DMS 273 (cell line): ENCODE measurements at regions not wholly inside any gene's neighbourhood (a gene's known extent, or its start where the extent isn't known, plus 50 kb on each side); places are given as distances from the start of the nearest gene placed in this dataset.
"Not testable (repeated sequence)": the region's sequence is repeated elsewhere in the genome, so short reads cannot be mapped to it uniquely, and the experiment has no call there.

Experiments
- DNase-seq: peaks from one replicate; lab custom pipeline; 2025; ENCODE audit not compliant: unreplicated experiment; lab: John Stamatoyannopoulos, UW

GRCh38 chr6:165765256-165765655, 102.2 kb upstream of the PDE10A start:
- not testable (repeated sequence) for DNase-seq

- DNase-seq = no peak
Observed at GRCh38 chr6:165762876-165763275, 99.8 kb upstream of the PDE10A start.

- no peak for DNase-seq
Observed at GRCh38 chr6:165762125-165762524, 99.1 kb upstream of the PDE10A start.

- no peak for DNase-seq
Observed at GRCh38 chr6:165760803-165761185, 97.8 kb upstream of the PDE10A start.

GRCh38 chr6:165760126-165760802, 97.2 kb upstream of the PDE10A start:
- DNase-seq = no peak

- DNase-seq = no peak
Observed at GRCh38 chr6:165758441-165758840, 95.4 kb upstream of the PDE10A start.

DNA sequence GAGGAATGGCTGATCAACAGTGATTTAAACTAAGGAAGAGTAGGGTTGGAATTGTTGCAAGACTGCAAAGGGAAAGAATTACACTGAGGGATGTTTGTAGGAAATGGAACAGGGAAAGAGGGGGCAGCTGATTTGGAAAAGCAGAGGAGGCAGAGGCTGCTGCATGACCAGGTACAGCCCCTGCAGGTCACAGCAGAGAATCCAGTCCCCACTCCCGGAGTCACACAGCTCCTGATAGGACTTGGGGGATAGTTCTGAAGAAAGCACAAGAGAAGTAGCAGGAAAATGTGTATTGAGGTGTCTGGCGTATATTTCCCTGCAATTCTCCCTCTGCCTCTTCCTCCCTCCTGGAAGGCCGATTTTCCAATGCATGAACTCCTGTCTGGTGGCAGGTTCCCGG, 92.5 kb upstream of the PDE10A start:
- no peak for DNase-seq

DNA sequence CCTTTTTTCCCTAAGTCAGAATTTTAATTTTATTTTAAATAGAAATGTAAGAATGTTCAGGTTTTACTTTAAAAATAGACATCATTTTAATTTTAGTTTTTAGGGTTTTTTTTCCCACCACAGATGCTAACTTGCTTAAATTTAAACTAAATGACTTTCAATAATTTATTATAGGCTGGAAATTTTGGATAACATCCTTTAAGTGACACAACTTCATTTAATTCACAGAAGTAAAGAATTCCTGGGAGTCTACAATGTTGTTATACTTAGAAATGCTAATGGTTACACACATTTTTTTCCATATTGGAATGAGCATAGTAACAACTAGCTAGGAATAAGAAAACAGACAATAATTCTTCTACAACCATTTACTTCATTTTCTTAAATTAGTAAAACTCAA, 90.5 kb upstream of the PDE10A start:
- no peak for DNase-seq

DNA sequence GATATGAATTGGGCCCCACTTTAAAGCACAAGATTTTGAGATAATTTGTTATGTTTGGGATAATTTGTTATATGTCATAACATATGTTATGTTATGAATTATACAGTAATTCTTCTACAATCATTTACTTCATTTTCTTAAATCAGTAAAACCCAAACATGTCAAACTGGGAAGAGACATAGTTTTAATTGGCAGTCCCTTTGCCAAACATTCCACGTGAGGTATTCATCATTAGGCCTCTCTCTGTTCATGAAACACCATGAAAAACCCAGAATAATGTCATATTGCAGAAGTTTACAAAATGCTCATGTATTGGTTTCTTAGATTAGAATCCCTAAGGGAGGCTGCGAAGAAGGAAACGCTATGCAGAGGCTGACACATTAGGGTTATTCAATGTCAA, 89.4 kb upstream of the PDE10A start:
- DNase-seq = no peak

- no peak for DNase-seq
Observed at GRCh38 chr6:165751486-165751885, 88.4 kb upstream of the PDE10A start.

GRCh38 chr6:165749163-165749562, 86.1 kb upstream of the PDE10A start:
- DNase-seq = no peak

- no peak for DNase-seq
Observed at GRCh38 chr6:165748390-165748789, 85.3 kb upstream of the PDE10A start.

DNA sequence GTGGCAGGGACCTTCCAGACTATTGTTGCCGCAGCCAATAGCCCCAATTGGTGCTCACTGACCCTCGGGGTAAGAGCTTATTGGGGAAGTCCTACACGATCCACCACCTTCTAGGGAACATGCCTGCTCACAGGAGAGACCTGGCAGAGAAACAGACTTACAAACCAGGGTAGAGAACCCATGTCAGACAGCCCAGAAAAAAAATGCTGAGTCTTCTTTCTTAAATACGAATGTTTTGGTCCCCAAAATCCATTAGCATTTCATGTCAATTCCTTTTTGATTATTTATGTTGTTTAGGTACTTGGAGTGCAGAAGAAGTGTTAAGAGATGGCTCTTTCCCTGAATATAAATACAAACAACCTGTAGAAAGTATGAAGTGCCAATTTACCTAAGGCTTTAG, 84.9 kb upstream of the PDE10A start:
- no peak for DNase-seq

- DNase-seq = no peak
Observed at GRCh38 chr6:165746331-165746730, 83.3 kb upstream of the PDE10A start.

DNA sequence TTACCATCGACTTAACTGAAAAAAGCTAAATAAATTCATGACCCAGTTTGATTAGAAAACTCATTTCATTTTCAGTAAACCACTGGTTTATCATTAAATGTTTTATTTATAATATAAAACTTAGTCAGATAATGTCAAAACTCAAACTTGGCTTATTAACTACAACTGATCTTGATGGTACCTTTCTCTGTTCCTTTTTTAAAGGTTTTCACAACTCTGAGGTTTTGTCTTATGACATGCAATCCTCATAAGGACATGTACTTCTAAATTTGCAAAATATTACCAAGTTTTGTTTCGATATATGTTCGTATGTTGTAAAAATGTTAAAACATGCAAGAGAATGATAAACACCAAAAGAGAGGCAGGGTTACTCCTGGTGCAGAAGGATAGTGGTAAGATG, 82.5 kb upstream of the PDE10A start:
- DNase-seq = no peak

DNA sequence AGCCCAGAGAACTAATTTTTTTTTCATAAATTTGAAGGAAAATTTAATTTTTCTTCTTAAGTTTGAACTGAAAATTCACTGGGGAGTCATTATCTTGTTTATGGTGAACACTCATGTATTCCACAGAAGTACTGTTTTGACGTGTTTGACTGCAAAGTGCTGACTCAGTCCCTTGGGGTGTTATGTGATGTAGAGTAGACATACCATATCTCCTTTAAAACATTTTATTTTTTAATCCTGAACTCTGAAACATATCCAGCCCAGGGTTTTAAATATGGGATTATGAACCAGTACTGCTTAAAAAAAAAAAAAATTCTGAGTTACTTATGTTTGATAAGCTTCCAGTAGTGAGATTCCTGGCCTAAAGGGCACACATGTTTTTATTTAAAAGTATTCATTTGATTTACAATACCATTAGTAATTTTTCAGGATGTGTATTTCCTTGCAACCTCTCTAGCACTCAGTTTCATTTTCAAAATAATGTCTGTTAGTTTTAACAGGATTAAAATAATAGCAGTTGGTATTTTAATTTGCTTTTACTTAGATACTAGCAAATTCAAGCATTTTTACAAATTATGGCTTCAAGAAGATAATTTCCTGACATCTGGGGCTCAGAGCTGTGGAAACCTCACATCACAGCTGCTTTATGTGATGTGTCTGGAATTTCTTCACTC, 81.7 kb upstream of the PDE10A start:
- DNase-seq = no peak

DNA sequence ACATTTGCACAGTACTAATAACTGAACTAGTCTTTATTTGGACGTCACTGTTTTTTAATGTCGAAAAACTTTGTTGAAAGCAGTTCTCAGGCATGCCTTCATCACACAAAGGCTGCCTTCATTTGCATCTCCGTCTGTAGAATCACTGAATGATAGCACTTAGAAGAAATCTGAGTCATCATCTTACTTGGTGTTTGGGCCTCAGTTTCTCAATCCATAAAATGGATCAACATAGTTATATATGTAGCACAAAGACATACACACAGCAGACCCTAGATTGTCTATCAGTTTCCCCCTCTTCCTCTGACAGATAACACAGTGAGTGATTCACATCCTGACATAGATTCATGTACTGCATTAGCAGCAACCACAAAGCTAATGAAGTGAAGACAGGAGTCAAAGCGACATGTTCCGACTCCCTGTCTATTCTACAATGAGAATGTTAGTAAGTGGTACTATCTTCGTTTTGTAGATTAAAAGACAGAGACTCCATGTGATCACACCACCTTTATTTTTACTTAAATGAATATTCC, 80.4 kb upstream of the PDE10A start:
- DNase-seq = no peak

GRCh38 chr6:165742047-165742446, 79.0 kb upstream of the PDE10A start:
- DNase-seq = no peak

GRCh38 chr6:165737396-165737795, 74.4 kb upstream of the PDE10A start:
- no peak for DNase-seq

DNA sequence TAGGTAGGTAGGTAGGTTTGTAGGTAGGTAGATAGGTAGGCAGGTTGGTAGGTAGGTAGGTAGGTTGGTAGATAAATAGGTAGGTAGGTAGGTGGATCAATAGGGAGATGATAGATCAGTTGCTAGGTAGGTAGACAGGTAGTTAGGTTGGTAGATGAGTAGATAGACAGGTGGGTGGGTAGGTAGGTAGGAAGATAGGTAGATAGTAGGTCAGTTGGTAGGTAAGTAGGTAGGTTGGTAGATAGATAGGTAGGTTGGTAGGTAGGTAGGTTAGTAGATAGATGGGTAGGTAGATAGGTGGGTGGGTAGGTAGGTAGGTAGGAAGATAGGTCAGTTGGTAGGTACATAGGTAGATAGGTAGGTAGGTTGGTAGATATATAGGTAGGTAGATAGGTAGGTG, 72.0 kb upstream of the PDE10A start:
- DNase-seq = no peak

GRCh38 chr6:165733489-165733791, 70.4 kb upstream of the PDE10A start:
- DNase-seq = no peak

DNA sequence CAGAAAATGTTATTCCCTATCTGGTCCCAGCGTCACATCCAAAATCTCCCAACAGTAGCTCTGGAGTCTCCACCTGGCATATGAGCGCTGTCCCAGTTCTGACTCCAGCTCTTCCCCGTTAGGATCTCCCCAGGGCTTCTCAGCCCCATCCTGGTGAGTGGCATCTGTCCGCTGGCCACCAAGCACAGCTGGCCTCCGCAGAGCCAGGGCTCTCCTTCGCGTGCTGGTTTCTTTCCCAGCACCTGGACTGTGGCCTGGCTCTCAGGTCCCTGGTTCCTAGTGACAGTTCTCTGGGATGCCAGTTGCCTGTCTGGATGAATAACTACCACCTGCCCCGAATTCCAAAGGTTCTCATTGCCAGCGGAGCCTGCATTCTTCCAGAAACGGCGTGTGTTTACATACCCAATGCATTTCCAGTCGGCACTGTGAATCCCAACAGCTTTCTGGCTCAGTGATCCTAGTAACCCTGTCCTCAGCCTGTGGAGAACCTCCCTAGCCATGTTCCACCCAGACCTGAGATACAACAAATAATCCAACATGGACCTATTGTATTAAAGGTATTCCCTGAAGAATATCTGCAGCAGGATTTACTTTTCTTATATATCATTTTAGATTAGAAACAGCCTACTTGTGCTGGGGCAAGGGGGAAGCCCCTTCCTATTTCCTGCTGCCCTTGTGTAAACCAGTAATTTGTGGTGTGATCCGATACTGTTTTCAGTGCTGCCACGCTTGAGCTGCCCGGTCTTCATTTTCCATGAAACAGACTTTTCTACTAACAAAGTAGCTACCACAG, 69.9 kb upstream of the PDE10A start:
- DNase-seq = no peak
